Stimulated activated naive B cell treated with anti-CD40 and anti-IgM and Interleukin-4, amounts not matched to agents 10 μg/mL and 1 μg/mL and 100 μg/mL, for 72 hours (primary cell): ENCODE measurements at regions not wholly inside any gene's neighbourhood (a gene's known extent, or its start where the extent isn't known, plus 50 kb on each side); places are given as distances from the start of the nearest gene placed in this dataset.

Source experiments
- ATAC-seq, 2 donors: fragments of 150-1000 bp; cut with Tn5 transposase; replicated peaks; 2 replicates each; pipeline ENCODE4 v1.10.0; 2021; ENCODE audit warnings: moderate library complexity in 1 of 2
- DNase-seq: peaks from one replicate; pipeline ENCODE4 v3.0.0; 2021
- H3K27ac Mint-ChIP-seq: one replicate; pipeline ENCODE4 v1.8.0; 2022; ENCODE audit warnings: mild to moderate bottlenecking, mixed read lengths
- H3K27me3 Mint-ChIP-seq, 2 donors: one replicate each; pipeline ENCODE4 v1.8.0; 2022; ENCODE audit warnings: mixed read lengths in 2 of 2
- H3K36me3 Mint-ChIP-seq, 2 donors: one replicate each; pipeline ENCODE4 v1.8.0; 2022; ENCODE audit warnings: mixed read lengths in 2 of 2, mild to moderate bottlenecking in 1 of 2
- H3K4me1 Mint-ChIP-seq, 2 donors: one replicate each; pipeline ENCODE4 v1.8.0; 2022; ENCODE audit warnings: mixed read lengths in 2 of 2, mild to moderate bottlenecking in 1 of 2
- H3K4me3 Mint-ChIP-seq, 2 donors: one replicate each; pipeline ENCODE4 v1.8.0; 2022; ENCODE audit warnings: mild to moderate bottlenecking in 2 of 2, mixed read lengths in 2 of 2, moderate library complexity in 1 of 2
- H3K9me3 Mint-ChIP-seq, 2 donors: one replicate each; pipeline ENCODE4 v1.8.0; 2022; ENCODE audit warnings: mixed read lengths in 2 of 2, mild to moderate bottlenecking in 1 of 2

DNA sequence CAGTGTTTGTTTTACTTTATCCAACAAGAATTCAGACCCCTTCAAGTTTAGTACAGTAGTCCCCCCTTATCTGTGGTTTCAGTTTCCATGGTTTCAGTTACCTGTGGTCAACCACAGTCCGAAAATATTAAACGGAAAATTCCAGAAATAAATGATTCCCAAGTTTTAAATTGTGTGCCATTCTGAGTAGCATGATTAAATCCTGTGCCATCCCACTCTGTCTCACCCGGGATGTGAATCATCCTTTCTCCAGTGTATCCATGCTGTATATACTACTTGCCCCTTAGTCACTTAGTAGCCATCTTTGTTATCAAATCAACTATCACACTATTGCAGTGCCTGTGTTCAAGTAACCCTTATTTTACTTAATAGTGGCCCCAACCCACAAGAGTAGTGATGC is 153.8 kb upstream of the RASA1 start:
- DNase-seq (no peak), ATAC-seq (no peak)
- H3K27me3 Mint-ChIP-seq, result no peaks in the 10 kb centered on the region
- H3K27ac Mint-ChIP-seq, result no peak overlapping the region
- H3K4me1 Mint-ChIP-seq, result peaks cover 29 to 33% of the 10 kb centered on the region in 2 donors
- H3K36me3 Mint-ChIP-seq, result no peaks in the 10 kb centered on the region
- no peaks in the 10 kb centered on the region for H3K9me3 Mint-ChIP-seq
- peak overlapping the region in 1 of 2 donors; percentile 8 for H3K4me3 Mint-ChIP-seq

DNA sequence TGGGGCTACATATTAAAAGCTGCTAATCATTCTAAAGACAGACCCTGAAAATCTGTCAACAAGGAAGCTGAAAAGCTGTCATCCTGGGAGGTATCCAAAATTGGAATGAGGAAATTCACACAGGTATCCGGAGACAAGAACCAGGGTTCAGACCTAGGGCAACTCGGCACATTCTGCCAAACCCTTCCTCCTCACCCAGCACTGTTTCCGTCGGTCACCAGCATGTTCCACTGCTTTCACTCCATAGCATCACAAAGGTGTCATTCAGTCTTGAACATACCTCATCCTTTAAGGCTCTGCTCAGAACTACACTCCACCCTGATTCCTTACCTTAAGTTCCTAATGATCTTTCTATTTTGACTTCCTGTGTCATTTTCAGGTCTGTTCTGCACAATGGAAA is 153.1 kb upstream of the RASA1 start:
- Mint-ChIP-seq H3K4me1 (peaks cover 36 to 41% of the 10 kb centered on the region in 2 donors), H3K9me3 (peaks cover 0 to under 1% of the 10 kb centered on the region in 2 donors)

DNA sequence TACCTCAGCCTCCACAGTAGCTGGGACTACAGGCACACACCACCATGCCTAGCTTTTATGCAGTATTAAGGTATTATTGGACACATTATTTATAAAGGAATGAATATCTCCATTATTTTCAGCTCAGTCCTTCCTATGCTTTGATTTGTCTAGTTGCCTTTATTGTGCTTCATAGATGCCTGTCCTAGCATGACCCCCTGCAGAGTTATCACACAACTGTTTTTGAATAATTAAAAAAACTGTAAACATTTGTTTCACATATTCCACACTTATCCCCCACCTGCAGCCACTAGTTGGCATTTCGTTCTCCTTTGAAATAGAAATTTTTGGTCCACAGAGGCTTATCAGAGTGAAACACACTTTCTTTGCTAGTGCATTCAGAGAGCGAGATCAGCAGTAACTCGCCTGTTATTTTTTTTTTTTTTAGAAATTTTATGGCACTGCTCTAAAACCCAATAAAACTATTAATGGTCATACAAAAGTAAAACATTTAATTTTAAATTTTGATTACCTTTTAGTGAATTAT is 151.8 kb upstream of the RASA1 start:
- no peak for ATAC-seq
- no peak for DNase-seq
- Mint-ChIP-seq H3K27me3 (no peaks in the 10 kb centered on the region), H3K27ac (no peak overlapping the region), H3K9me3 (peaks cover 1 to 3% of the 10 kb centered on the region in 2 donors), H3K4me1 (peaks cover 44 to 53% of the 10 kb centered on the region in 2 donors), H3K36me3 (no peaks in the 10 kb centered on the region), H3K4me3 (no peak overlapping the region)

More for the DNA sequence above, 153.1 kb upstream of the RASA1 start:
- H3K36me3 Mint-ChIP-seq, result no peaks in the 10 kb centered on the region
- no peak overlapping the region for H3K4me3 Mint-ChIP-seq
- ATAC-seq (no peak), DNase-seq (no peak)
- no peaks in the 10 kb centered on the region for H3K27me3 Mint-ChIP-seq
- no peak overlapping the region for H3K27ac Mint-ChIP-seq

DNA sequence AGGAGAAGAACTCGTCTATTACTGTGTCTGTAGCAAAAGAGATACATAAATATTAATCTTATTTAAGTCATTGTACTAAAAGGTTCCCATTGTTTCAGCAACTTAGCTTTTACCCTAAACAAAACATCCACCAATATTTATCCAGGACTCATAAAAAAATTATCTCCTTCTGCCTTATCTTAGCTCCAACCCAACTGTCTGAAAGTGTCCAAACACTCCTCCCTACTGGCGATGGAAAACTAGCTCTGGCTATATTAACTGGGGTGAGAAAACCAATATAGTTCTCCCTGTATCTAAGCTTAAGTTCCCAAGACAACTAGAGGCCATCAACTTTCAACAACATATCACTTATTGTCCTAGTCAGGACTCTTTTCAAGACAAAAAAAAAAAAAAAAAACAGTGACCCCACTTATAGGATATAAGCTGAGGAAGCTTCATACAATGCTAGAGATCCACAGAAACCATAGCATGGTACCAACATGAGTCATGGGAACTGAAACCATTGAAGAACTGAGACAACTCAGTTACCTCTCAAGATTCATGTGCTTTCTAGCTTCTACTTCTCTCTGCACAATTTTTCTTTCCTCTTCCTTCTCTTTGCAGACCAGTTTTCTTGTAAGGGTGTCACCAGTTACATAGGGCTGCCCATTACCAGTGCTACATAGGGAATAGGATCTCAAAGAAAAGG is 150.7 kb upstream of the RASA1 start:
- Mint-ChIP-seq H3K9me3 (peaks cover 1 to 3% of the 10 kb centered on the region in 2 donors), H3K27me3 (no peaks in the 10 kb centered on the region), H3K27ac (peak overlapping the region; percentile 53), H3K36me3 (no peaks in the 10 kb centered on the region), H3K4me3 (no peak overlapping the region), H3K4me1 (peaks cover 47 to 59% of the 10 kb centered on the region in 2 donors)
- no peak for DNase-seq
- ATAC-seq, result peak; percentile 67 to 69

DNA sequence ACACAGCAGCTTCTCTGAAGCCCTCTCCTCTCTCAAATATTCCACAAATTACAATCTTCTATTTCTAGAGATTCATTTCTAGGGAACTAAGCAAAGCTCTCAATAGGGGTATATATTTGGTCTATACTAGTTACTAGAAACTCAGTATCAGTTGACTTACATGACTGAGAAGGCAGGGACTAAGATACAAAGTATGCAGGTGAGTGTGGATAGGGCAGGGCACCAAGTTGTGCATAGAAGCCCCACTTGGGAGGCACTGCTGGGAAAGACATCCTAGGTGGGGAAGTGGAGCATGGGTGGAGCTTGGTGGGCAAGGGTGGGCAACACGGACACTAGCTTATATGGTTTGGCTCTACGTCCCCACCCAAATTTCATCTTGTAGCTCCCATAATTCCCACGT is 148.1 kb upstream of the RASA1 start:
- Mint-ChIP-seq H3K4me1 (peaks cover 42 to 55% of the 10 kb centered on the region in 2 donors), H3K27me3 (no peaks in the 10 kb centered on the region), H3K9me3 (peaks cover 1 to 3% of the 10 kb centered on the region in 2 donors), H3K36me3 (no peaks in the 10 kb centered on the region), H3K27ac (peak overlapping the region; percentile 80), H3K4me3 (no peak overlapping the region)
- no peak for ATAC-seq
- DNase-seq, result no peak

DNA sequence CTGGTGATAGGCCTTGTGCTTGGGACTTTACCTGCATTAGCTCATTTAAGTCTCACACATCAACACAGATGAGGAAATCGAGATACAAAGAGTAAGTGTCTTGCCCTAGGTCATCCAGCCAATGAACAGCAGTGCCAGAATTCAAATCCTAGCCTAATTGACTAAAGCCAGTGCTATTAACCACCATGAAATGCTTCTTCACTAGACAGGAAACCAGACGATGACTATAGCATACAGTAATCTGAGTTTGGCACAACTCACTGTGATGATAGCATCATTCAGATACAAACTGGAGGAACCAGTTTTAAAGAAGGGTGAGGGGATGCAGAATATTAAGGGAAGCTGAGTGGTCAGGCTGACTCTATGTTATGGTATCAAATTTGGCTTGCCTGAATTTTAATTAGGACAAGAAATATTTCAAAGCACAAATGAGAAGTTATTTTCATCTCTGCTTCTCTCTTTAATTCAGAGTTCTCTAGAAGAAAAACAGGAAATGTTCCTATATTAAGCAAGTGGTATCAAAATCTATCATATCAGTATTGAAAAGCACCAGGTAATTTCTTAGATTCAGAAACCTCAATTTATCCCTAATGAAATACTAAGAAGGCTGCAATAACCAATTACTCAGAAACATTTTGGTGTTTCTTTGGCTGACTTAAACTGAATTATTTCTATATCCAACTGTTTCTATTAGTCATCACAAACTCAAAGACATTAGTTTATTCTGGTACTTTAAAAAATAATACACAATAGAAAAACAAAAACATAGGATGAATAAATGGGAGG is 147.0 kb upstream of the RASA1 start:
- Mint-ChIP-seq H3K36me3 (no peaks in the 10 kb centered on the region), H3K9me3 (peaks cover 1 to 3% of the 10 kb centered on the region in 2 donors), H3K27me3 (no peaks in the 10 kb centered on the region), H3K4me3 (peak overlapping the region; percentile 21 to 36), H3K27ac (peak overlapping the region; percentile 80), H3K4me1 (peaks cover 35 to 55% of the 10 kb centered on the region in 2 donors)
- DNase-seq (peak; percentile 31), ATAC-seq (peak; percentile 74 to 81)

DNA sequence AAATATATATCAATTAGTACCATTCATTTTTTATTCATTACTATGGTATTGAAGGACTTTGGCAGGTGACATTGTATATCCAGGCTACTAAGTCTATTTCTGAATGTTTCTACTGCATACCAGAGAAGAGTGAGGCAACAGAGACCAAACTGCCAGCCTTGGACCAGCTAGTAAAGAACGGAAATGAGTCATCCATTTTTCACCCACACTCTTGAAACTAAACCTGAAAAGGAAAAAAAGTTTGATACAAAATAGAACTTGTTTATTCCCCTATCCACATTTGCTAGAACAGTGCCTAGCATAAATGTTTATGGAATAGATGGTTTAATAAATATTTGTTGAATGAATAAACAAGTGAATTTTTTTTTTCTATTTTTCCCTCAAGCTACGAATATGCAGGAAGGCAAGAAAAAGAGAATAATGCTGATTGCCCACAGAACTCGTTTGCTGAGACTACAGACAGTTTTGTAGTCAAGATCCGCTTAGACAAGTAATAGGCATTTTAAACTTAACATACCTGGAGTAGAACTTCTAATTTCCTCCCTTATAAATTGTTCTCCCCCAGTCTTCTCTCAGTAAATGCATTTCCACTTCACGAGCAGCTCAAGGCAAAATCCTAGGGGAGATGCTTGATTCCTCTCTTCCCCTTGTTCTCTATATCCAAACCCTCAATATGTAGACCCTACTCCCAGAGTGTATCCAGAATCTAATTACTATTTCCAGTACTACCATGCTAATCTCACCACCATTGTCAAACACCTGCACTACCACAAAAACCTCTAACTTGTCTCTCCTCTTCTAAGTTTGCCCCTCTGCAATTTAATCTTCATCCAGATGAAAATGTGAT is 146.2 kb upstream of the RASA1 start:
- peak; percentile 80 to 84 for ATAC-seq
- peak overlapping the region; percentile 27 to 29 for H3K4me3 Mint-ChIP-seq
- no peaks in the 10 kb centered on the region for H3K27me3 Mint-ChIP-seq
- peaks cover 1 to 3% of the 10 kb centered on the region in 2 donors for H3K9me3 Mint-ChIP-seq
- no peaks in the 10 kb centered on the region for H3K36me3 Mint-ChIP-seq
- peak; percentile 37 for DNase-seq
- H3K27ac Mint-ChIP-seq, result peak overlapping the region; percentile 62
- peaks cover 35 to 55% of the 10 kb centered on the region in 2 donors for H3K4me1 Mint-ChIP-seq

DNA sequence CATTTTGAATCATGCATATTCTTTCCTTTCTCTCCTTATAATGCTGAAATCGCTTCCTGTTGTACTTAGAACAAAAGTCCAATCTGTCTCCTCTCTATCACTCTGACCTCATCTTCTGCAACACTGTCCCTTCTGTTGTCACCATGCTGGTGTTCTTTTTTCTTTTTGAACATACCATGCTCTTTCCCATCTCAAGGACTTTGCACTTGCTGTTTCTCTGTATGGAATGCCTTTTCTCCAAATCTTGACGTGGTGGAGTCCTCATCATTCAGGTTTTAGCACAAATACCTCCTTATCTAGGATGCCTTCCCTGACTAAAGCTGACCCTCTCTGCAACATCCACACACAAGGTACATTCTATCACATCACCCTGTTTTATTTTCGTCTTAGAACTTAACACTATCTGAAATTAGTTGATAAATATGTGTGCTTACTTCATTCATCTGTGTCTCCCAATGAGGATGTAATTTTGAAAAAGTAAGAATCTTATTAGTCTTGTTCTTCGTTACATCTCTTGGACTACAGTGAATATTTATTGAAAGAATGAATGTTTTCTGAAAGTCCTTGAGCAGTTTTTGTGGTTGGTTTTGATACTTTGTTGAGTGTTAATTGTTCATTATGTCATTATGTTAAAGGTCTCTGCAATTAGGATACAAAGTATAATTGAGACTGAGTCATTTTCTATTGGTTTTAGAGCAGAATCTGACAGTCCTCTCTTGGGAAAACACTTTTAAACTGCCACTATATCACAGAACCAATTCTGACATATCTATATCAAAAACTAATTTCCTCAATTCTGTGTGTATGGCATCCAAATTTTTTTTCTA is 145.3 kb upstream of the RASA1 start:
- DNase-seq (no peak), ATAC-seq (no peak)
- no peaks in the 10 kb centered on the region for H3K27me3 Mint-ChIP-seq
- peaks cover 1 to 3% of the 10 kb centered on the region in 2 donors for H3K9me3 Mint-ChIP-seq
- peaks cover 30 to 48% of the 10 kb centered on the region in 2 donors for H3K4me1 Mint-ChIP-seq
- H3K36me3 Mint-ChIP-seq, result no peaks in the 10 kb centered on the region
- peak overlapping the region; percentile 27 to 29 for H3K4me3 Mint-ChIP-seq
- H3K27ac Mint-ChIP-seq, result peak overlapping the region; percentile 62

DNA sequence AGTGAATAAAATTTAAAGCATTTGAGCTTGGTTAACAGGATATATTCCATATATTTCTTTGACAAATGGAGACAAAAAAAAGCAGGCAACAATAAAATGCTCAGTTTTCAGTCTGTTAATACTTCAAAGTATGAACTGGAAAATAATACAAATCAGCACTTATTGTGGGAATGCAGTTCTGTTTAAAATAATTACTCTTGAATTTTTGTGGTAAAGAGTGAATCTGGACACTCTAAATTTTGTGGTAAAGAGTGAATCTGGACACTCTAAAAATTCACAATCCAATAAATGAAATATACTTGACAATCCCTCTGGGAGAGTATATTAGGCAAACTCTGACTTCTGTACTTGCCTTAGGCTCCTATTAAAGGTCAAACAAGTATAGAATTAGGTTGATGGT is 141.9 kb upstream of the RASA1 start:
- Mint-ChIP-seq H3K9me3 (no peaks in the 10 kb centered on the region), H3K27ac (no peak overlapping the region), H3K4me3 (no peak overlapping the region), H3K4me1 (peaks cover 10 to 28% of the 10 kb centered on the region in 2 donors), H3K36me3 (no peaks in the 10 kb centered on the region), H3K27me3 (no peaks in the 10 kb centered on the region)
- ATAC-seq (no peak), DNase-seq (no peak)

DNA sequence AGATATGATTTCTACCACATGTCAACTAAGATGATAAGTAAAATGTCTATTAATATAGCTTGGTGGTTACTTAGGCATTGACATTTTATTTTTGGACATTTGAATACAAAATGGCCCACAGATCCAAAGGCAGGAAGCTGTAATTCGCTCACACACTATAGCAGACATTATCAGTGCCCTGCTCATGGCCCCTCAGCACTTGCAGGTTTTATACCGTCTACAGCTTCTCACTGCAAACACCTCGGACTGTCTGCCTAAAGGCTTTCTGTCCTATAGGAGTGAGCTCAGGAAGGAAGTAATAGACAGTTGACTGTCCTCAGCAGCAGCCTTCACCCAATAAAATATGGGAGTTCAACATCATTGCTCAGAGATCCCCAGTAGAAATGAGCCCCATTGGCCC is 140.8 kb upstream of the RASA1 start:
- Mint-ChIP-seq H3K9me3 (no peaks in the 10 kb centered on the region), H3K27ac (no peak overlapping the region), H3K4me3 (no peak overlapping the region), H3K36me3 (no peaks in the 10 kb centered on the region), H3K4me1 (peaks cover 9 to 23% of the 10 kb centered on the region in 2 donors), H3K27me3 (no peaks in the 10 kb centered on the region)
- no peak for DNase-seq
- no peak for ATAC-seq

DNA sequence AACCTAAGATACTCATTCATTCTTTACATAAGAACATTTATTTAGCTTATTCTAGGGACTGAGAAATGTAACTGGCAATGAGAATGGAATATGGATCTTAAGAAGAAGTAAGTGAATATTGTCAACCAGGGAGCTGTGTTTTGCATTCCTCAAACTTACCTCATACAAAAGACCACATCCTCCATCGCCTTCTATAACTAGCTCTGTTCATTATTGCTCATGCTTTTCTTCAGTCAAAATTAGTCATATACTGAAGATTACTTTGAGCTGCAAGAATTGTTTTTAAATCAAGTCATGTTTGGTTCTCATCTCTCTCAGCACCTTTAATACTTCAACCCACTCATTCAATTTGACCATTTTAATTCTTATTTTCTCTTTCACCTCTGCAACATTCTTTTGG is 140.3 kb upstream of the RASA1 start:
- no peaks in the 10 kb centered on the region for H3K36me3 Mint-ChIP-seq
- H3K4me3 Mint-ChIP-seq, result no peak overlapping the region
- H3K4me1 Mint-ChIP-seq, result peaks cover 8 to 23% of the 10 kb centered on the region in 2 donors
- no peaks in the 10 kb centered on the region for H3K27me3 Mint-ChIP-seq
- peak in 1 of 2 donors; percentile 38 for ATAC-seq
- no peaks in the 10 kb centered on the region for H3K9me3 Mint-ChIP-seq
- no peak for DNase-seq
- no peak overlapping the region for H3K27ac Mint-ChIP-seq

DNA sequence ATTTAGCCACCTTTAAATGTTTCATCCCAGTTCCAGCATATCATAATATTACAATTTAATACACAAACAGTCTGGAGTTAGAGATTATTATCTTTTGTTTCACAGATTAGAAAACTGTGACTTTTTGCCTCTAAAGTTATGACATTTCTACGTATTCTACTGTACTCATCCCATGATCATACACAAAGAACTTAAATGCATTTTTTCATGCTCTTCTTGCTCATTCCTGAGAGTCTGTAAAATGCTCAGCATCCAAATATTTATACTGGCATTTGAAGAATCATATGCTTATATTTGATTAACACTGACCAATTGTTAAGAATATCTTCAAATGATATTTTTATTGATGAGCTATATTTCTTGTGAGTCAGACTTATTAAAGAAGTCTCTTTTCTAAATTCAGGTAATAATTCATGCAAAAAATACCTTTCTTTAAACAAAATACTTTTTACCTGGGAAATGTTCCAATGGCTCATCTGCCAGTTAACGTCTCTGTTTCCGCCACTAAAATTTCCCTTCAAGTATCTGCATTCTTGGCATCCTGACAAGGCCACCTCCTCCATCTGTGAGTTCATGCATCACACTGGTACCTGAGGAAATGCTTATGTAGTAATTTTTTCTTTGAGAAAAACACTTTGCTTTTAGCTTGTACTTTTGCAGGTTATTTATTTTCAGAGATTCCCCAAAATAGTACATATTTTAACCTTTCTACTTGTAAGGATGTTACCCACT is 139.6 kb upstream of the RASA1 start:
- Mint-ChIP-seq H3K4me3 (no peak overlapping the region), H3K9me3 (no peaks in the 10 kb centered on the region), H3K4me1 (peaks cover 8 to 17% of the 10 kb centered on the region in 2 donors), H3K27ac (no peak overlapping the region), H3K27me3 (no peaks in the 10 kb centered on the region), H3K36me3 (no peaks in the 10 kb centered on the region)
- no peak for DNase-seq
- no peak for ATAC-seq

DNA sequence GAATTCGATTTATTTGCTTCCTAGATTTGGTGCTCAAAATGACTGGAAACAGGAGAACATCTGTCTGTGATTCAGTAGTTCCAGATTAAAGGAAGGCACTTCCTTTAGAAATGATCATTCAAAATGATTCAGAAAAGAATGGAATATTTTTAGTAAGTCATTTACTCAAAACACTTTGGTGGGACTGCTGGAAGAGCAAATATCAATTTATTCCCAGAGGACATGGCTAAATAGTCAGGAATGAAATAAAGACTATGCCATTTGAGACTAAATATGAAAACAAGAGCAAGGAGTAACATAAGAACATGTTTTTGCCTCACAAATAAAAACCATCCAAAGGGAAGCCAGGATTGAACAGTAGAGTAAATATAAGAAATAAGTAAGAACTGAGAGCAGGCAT is 138.6 kb upstream of the RASA1 start:
- H3K4me1 Mint-ChIP-seq, result peaks cover 8 to 14% of the 10 kb centered on the region in 2 donors
- no peaks in the 10 kb centered on the region for H3K9me3 Mint-ChIP-seq
- H3K4me3 Mint-ChIP-seq, result no peak overlapping the region
- no peaks in the 10 kb centered on the region for H3K36me3 Mint-ChIP-seq
- no peak overlapping the region for H3K27ac Mint-ChIP-seq
- DNase-seq (no peak), ATAC-seq (no peak)
- H3K27me3 Mint-ChIP-seq, result no peaks in the 10 kb centered on the region
